Lower leg skin (tissue), 4 donors: ENCODE measurements at regions not wholly inside any gene's neighbourhood (a gene's known extent, or its start where the extent isn't known, plus 50 kb on each side); places are given as distances from the start of the nearest gene placed in this dataset.

Experiments used
- DNase-seq, 2 donors: peaks; one replicate each; pipeline ENCODE4 v3.0.0-alpha.2; 2019; ENCODE audit warnings: low spot score in 2 of 2
- H3K4me3 ChIP-seq: fragments of 200-600 bp; sonication (generic); 2 replicates; pipeline ENCODE4 v1.5.1; 2017; ENCODE audit warnings: mild to moderate bottlenecking, low read depth; ENCODE audit not compliant: poor library complexity, severe bottlenecking
- CTCF ChIP-seq, 3 donors: fragments of 450-650 bp; IDR thresholded peaks; one replicate each; pipeline ENCODE4 v1.5.1; 2016; ENCODE audit warnings: antibody characterized with exemption in 3 of 3, mild to moderate bottlenecking in 3 of 3, moderate library complexity in 2 of 3
- POLR2A ChIP-seq, 2 donors: fragments of 450-650 bp; IDR thresholded peaks; one replicate each; pipeline ENCODE4 v1.6.1; 2016 to 2017; ENCODE audit warnings: antibody characterized with exemption in 2 of 2, mild to moderate bottlenecking in 1 of 2, moderate library complexity in 1 of 2
- WGBS, 2 donors: methylation state at CpG; one replicate each; pipeline ENCODE4 v1.1.5; 2018; 5-methylcytosine and 5-hydroxymethylcytosine counted together
- intact Hi-C: fragments of 100-400 bp; cut with DNase I; formaldehyde crosslinking; loops from one replicate; pipeline ENCODE4 v1.15.0; 2023; ENCODE audit warnings: low total_unique reads

GRCh38 chr7:22016507-22016906 is 70.8 kb upstream of the CDCA7L start:
- no peak for DNase-seq
- intact Hi-C loops, result no loop called here
- no peak for TF ChIP-seq POLR2A (IDR thresholded peaks at IDR 0.05)
- TF ChIP-seq CTCF (IDR thresholded peaks at IDR 0.05), result no peak
- WGBS, 2 donors, result 79 to 80% methylated on average over 5 of the region's 5 CpGs
- no peak overlapping the region for H3K4me3 ChIP-seq

DNA sequence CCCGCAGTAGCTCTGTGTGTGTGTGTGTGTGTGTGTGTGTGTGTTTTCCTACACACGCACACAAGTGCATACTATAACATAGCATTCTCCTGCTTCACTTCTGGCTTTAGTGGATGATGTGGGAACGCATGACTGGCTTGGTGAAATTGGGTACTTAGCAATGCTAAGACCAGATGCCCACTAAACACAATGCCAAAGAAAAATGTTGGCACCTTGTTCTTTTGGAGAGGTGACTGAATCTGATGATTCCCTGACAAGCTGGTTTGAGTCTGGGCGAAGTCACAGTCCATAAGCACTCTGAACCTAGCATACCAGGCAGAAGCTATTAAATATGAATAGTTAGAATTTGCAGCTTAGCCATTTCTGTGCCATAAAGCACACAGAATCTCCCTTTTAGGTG is 68.0 kb upstream of the CDCA7L start:
- no peak for DNase-seq
- TF ChIP-seq POLR2A (IDR thresholded peaks at IDR 0.05), result no peak
- TF ChIP-seq CTCF (IDR thresholded peaks at IDR 0.05), result no peak
- WGBS, 2 donors, result 77 to 83% methylated on average over 4 of the region's 4 CpGs
- intact Hi-C loops, result no loop called here
- no peak overlapping the region for H3K4me3 ChIP-seq

- TF ChIP-seq CTCF (IDR thresholded peaks at IDR 0.05) (no peak), POLR2A (IDR thresholded peaks at IDR 0.05) (no peak)
- H3K4me3 ChIP-seq, result no peak overlapping the region
- intact Hi-C loops, result loop anchor here (10.0 kb wide), 1 partner anchor 234 kb away; no protein-coding TSS in a partner anchor
- no peak for DNase-seq
- 72 to 82% methylated on average over 5 of the region's 5 CpGs for WGBS, 2 donors
Observed at GRCh38 chr7:22008683-22009082, 63.0 kb upstream of the CDCA7L start.

GRCh38 chr7:22008087-22008486 is 62.4 kb upstream of the CDCA7L start:
- WGBS, 2 donors, result 27 to 34% methylated on average over 5 of the region's 5 CpGs
- intact Hi-C loops, result loop anchor here (10.0 kb wide), 1 partner anchor 233 kb away; no protein-coding TSS in a partner anchor
- TF ChIP-seq POLR2A (IDR thresholded peaks at IDR 0.05), result no peak
- TF ChIP-seq CTCF (IDR thresholded peaks at IDR 0.05), result no peak
- DNase-seq, result no peak
- H3K4me3 ChIP-seq, result no peak overlapping the region

DNA sequence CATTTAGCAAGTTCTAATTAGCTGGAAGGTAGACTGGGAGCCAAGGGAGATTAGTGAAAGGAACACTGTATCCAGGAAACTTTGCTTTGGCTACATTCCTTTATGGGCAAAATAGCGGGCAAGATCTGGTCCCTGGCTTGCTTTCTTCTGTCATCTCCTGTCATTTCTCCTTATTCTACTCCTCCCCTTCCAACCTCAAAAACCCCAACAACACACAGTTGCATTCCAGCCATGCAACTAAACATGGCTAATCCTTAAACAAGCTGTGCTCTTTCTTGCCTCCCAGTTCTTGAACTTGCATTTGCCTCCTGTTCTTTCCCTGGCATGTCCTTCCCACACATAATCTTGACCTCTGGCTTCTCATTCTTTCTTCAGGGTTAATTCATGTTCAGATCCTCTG is 59.5 kb upstream of the CDCA7L start:
- WGBS, 2 donors, result 38 to 48% methylated on average over 1 of the region's 1 CpG
- intact Hi-C loops, result loop anchor here (10.0 kb wide), 1 partner anchor 230 kb away; no protein-coding TSS in a partner anchor
- TF ChIP-seq CTCF (IDR thresholded peaks at IDR 0.05), result no peak
- TF ChIP-seq POLR2A (IDR thresholded peaks at IDR 0.05), result no peak
- DNase-seq, result no peak
- no peak overlapping the region for H3K4me3 ChIP-seq

DNA sequence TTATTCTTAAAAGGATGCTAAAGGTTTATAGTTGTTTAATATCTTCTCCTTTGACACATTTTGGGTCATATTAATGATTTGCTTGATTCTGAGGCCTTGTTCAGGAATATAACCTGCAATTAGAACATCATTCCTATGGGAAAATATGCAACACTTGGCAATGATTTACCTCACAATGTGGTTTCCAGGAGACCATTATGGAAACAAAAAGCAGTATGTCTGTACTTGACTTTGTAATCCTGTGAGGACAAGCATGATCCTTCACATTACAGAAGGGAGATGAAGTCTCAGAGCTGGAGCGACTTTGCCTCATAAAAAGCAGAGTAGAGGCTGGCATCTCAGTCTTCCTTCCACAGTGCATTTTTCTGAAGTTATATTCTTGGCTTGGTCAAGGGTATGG is 57.0 kb upstream of the CDCA7L start:
- DNase-seq, result no peak
- 35 to 50% methylated on average over 1 of the region's 1 CpG for WGBS, 2 donors
- TF ChIP-seq POLR2A (IDR thresholded peaks at IDR 0.05) (no peak), CTCF (IDR thresholded peaks at IDR 0.05) (no peak)
- intact Hi-C loops, result loop anchor here (10.0 kb wide), 1 partner anchor 228 kb away; no protein-coding TSS in a partner anchor
- no peak overlapping the region for H3K4me3 ChIP-seq
